GM21515 (cell line): ENCODE measurements at regions not wholly inside any gene's neighbourhood (a gene's known extent, or its start where the extent isn't known, plus 50 kb on each side); places are given as distances from the start of the nearest gene placed in this dataset.

ENCODE experiments used
- ATAC-seq: cut with Tn5 transposase; IDR thresholded peaks from one replicate; pipeline ENCODE4 v1.9.1; 2021; ENCODE audit not compliant: unreplicated experiment

DNA sequence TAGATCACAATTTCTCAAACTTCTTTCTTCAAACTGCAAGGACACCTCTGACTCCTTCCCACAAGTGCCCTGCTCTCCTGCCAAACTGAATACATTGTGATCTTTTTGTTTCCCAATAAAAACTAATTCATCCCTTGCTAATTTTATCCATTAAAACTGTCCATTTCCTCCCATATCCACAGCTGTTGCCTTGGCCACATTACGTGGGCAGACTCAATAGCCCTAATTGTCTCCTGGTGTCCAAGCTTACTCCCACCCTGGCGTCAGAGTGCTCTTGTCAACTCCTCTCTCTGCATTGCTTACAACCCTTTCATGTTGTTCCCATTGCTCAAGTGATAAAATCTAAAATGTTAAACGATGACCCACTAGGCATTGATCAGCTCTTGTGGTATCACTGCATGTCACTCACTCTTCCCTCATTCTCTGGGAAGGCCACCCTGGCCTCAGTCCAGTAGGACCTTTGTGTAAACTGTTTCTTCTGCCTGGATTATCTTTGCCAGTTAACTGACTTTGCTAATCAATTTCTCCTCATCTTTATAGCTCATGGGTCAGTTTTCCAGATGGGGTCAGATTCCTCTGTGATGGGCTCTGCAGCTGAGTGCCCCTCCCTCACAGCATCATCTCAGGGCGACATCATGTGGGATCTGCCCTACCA is 525.0 kb downstream of the SLC4A3 start:
- ATAC-seq, result no peak

DNA sequence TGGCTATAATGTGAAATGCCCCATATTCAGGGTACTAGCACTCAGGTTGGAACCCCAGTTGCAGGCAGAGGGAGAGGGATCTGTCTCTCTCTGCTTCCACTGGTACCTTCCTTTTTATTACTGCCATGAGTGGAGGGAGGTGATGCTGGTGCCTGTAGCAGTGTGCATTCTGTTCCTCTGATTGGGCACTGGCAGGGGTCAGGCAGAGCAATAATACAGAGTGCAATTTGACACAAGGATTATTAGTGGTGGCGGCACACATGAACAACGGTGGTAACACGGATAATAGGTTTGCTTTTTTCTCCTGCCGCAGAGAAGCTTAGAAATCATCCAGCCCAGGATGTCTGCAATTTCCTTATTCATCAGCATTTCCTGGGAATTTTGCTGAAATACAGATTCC is 525.7 kb downstream of the SLC4A3 start:
- ATAC-seq, result no peak

DNA sequence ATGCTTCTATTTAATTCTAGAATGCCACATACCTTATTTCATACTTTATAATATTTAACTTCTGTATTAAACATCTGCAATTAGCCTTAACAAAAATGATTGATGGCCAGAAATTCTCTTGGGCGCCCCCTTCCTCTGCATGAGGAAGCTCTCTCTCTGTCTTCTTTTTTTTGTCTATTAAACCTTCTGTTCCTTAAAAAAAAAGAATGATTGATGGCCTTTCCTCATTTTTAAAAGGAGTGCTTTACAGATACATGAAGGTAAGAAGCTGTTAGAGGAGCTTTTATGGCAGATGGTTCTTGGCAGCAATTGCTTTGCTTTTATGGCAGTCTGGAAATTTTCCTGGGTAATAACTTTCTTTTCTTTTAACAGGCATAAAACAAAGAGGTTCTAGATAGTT is 526.9 kb downstream of the SLC4A3 start:
- no peak for ATAC-seq

DNA sequence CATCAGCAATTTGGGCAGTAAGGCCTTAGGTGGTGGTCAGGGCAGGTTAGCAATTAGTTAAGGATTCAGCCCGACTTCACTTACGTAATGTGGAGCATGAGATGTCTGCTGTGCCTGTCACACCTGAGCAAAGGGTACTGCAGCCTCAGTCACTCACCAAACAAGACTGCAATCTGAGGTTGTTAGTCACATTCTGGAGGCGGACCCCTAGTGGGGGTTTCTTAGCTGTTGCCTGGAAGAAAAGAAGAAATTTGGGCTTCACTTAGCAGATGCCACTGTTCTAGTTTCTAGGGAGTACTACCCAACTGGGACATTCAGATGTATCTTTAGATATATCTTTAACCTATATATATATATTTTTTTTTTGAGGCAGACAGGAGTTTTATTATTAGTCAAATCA is 529.9 kb downstream of the SLC4A3 start:
- ATAC-seq, result no peak

DNA sequence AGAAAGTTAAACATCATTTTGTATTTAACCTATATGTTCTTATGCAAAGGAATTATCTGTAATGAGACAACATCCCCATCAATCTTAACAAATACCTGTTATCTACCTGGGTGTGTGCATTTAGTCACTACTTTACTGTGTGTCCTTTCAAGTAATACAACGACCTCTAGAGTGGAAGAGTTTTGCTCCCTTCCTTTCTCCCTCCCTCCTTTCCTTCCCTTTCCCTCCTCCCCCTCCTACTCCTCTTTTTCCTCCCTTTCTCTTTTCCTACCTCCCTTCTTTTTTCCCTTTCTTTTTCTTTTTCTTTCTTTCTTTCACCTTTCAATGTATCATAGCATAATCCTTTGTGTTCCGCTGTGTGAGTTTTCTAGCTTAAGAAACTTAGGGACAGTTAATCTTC is 532.3 kb downstream of the SLC4A3 start:
- ATAC-seq, result no peak

DNA sequence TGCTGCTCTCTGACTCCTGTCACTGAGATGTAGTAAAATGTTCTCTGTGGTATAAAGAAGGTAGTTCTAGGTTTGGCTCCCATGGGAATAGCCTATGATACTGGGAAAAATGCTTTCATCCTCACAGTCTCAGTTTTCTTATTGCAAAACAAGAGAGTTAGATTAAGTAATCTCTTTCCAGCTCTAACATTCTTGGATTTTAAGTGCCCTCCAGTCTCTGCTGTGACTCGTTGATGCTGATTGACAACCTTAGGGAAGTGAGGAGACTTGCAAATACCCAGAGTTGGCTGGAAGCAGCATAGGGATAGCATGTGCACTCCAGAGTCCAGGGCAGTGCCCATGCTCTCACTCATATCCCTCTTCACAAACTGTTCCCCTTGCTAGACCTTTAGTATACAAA is 534.9 kb downstream of the SLC4A3 start:
- ATAC-seq, result no peak

DNA sequence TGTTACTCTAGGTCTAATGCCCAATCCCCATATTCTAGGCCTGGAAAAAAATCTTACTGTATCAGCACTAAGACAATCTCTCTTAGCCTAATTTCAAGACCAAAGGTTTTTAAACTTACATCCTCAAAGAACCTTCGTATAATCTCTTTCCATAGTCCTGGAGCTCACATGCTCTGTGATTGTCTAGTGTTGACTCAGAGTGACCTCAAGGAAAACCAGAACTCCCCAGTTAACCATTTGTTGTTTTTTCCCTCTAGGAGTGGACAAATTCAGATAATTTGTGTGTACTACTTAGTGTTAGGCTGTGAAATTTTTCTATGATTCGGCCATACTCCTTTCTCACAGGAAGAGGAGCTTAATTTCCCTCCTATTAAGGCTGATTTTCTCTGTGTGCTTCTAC is 536.1 kb downstream of the SLC4A3 start:
- no peak for ATAC-seq

DNA sequence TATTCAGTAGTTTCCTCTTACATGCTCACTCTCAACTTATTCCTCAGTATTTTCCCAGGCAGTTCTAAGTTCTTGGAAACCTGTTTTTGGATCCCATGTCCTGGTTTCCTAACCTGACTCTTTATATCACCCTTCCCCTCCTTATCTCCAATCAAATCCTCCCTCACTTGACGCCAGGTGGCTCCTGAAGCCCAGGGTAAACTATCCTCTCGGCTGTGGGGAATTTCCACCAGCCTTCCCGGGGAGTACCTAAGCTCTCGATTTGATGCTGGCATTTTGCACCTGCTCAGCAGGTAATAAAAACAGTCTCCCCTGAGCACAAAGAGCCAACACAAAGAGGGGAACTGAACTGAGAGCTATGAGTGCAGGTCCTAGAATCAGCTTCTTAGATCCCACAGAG is 538.0 kb downstream of the SLC4A3 start:
- ATAC-seq, result no peak

DNA sequence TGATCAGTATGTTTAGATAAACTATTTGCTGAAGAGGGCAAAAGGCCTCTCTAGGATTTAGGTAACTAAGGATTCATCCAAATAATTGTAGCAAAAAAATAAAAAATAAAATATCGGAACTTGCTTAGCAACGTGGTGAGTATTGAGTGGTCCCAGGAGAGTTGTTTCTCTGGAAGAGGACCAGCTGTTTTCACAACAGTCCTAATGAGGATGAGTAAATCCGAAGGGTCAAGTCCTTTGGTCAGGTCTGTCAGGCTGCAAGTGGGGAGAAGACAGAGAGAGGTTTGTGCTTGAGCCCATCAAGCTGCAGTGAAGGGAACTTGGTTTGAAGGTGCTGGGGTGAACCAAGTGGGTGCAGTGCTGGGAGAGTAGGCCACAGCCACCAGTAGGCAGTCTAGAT is 539.2 kb downstream of the SLC4A3 start:
- no peak for ATAC-seq

DNA sequence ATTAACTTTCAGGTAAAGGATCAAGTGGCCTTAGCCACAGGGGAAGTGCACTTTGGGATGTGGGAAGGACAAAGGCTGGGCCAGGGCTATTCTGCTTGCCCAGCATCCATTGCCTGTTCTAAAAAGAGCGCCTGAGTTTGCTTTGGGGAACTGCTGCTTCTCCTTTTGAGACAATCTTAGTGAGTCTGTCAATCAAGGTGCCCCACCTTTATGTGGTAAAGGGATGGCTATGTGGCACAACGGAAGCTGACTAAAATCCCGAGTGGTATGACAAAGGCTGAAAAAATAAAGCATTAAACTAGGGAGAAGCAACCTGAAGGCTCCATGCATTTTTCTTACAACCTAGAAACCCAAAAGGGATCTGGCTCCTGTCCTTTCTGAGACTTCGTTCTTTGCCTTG is 540.5 kb downstream of the SLC4A3 start:
- no peak for ATAC-seq

DNA sequence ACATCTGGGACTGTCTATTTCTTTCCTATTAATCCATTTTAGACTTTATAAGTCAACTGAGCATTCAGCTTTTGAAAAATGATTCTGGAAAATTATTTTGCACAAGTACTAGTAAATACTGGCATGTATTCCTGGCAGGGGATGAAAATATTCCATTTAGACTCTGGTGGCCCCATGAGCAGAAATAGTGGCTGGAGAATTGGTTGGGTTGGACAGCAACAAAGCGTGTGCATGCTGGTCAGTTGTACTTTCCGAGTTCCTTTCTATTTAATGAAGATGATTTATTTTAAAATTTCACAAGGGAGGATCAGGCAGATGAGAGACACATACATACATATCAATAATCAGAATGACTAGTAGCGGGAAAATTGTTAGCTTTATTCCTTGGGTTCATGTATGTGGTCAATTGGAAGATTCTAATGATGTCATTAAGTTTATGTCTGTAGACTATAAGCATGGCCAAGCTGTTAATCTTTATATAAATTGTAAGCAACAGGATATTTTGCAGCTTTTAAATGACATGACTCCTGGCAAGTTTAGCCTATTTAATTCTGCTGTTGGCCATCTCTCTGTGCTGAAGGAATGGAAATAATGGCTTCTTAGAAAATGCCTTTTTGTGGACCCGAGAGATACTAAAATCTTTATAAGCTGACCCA is 541.6 kb downstream of the SLC4A3 start:
- ATAC-seq, result no peak

DNA sequence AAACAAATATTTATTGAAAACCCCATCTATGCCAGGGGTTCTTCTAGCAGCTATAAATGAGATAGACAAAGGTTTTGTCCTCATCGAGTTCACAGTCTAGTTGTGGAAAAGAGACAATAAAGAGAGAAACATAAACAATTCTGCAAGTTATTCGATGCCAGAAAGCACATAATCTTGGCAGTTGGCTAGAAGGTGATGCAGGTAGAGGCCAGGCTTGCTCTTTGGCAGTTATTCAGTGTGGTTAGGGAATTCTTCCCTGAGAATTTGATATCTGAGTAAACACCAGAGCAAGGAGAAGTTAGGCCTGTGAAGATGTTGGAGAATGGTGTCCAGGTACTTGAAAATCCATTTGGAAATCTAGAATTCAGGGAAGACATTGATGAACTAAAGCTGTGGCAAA is 547.4 kb downstream of the SLC4A3 start:
- ATAC-seq, result no peak

DNA sequence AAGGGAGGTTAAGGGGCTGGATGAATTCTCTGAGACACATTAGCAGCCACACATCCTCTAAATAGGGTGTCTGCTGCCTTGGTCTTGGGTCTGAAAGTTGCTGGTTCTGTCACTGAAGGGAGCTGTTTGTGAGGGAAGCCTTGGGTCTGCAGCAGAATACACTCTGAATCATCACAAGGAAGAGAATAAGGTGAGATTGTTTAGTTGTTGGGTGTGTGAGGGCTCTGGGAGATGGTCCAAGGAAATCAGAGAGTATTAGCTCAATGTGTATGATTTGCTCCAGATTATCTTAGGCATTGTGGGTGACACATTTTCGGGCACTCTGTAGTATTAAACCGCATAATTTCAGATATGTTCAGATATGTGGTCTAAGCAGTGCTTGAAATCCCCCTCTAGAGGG is 548.5 kb downstream of the SLC4A3 start:
- ATAC-seq, result no peak

DNA sequence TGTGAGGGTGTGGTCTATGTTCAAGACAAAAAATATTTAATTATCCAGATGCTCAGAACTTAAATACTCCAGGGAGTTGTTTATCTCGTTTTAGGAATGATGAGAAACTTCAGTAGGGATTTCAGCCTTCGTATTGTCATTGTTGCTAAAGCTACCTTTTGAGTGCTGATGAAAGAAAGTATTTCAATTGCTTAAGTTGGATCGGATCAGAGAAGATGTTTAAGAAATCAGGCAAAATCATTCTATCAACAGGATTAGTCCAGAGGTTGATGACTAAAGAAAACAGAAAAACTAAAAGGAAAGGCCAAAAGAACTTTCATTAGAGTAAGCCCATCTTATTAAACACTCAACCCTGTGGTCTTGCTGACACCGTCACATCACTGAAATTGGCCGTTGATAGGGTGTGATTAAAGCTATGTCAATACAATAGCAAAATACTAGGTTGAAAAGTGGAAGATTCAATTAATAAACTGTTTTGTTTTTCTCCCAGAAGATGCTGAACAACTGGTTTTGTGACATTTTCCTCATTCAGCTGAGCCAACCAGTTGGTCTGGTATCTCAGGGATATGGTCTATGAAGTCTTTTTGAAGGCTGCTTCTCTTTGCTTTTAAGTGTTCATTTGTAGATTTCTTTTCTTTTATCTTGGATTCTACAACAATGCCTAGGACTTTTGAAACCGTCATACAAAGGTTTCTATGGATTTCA is 551.7 kb downstream of the SLC4A3 start:
- no peak for ATAC-seq

DNA sequence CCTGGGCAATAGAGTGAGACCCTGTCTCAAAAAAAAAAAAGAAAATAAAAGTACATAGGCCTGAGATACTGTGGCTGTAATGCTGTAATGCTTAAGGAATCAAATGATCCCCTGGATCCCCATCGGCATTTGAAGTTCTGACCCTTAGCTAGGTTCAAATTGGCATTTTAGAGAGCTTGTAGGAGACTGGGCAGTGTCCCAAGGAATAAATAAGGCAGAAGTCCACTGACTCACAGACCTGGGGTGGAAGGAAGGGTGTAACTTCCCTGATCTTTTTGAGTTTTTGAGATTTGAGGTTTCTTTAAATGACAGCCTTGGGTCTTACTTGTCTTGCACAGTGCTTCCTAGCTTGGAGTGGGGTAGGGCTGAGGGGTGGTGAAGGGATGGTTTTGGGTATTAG is 553.7 kb downstream of the SLC4A3 start:
- ATAC-seq, result no peak

DNA sequence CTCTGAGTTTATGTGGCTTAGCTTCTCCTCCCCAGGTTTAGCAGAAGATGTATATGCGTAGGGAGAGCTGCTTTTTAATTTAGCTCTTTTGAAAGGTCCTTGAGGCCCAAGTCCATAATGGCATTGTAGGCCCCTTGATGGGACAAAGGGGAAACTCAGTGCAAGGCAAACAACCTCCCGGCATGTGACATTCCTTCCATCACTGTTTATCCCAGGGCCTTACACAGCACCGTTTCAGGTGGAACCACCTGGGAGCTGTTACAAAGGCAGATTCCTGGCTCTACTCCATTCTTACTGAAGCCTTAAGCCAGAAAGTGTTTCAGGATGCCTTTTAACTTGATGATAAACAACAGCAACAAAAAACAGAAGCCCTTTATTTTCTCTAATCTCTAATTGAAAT is 555.4 kb downstream of the SLC4A3 start:
- ATAC-seq, result no peak

DNA sequence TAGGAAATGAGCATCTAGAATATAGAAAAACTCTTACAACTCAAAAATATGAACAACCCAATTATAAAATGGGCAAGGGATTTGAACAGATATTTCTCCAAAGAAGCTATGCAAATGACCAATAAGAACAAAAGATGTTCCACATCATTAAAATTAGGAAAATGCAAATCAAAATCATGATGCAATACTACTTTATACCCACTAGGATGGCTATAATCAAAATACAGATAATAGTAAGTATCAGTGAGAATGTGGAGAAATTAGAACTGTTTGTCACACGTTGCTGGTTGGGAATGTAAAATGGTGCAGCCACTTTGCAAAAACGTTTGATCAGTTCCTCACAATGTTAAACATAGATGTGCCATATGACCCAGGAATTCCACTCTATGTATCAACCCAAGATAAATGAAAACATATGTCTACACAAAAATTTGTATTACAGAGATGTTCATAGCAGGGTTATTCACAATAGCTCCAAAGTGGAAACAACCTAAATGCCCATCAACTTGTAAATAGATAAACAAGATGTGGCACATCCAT is 558.4 kb downstream of the SLC4A3 start:
- no peak for ATAC-seq

DNA sequence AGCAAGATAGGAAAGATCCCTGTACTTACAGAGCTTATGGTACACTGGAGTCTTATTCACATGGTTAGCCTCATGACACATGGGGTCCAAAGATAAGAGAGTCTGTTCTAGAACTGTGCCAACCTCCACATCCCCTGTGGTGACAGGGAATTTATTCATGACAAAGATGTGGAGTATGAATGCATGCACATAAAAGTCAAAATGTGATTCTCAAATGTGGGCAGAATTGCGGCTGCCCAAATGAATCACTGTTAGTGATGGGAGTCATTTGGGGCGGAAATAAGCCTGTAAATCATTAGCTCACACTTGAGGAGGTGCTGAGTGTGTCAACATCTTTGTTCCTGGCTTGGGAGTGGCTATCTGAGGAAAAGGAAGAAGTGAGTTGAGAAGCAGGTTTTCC is 560.6 kb downstream of the SLC4A3 start:
- no peak for ATAC-seq

DNA sequence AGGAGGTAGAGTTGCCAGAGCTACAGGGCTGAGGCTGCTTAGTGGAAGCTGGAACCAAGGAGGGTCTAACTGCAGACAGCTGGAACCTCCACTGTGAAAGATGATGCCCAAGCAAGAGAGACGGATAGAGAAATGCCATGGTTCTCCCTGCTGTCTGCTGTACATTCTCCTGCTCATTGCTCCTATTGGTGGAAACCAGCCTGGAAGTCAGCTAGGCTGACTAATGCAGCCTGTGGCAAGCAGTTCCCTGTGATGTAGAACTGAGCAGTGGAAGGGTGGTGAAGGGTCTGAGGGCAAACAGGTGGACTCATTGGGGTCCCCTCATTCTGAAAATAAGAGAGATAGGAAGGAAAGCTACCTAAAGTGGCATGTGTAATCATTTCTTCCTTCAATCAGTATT is 563.6 kb downstream of the SLC4A3 start:
- ATAC-seq, result no peak

DNA sequence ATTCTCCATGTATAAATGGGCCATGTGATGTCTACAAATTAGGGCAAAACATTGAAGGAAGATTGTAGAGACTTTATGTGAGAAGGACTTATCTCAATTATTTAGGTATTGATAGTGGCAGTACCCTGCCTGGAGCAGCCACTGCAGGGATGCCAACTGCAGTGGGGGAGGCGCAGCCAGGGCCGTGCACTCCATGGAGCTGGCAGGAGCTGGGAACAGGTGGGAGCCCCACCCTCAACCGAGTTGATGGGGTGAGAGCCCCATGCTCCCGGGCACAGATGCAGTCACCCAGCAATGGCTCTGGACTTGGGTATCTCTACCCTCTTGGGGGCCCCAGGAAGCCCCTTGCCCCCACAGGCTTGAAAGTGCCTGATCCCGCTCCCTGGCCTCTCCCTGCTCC is 564.3 kb downstream of the SLC4A3 start:
- no peak for ATAC-seq

DNA sequence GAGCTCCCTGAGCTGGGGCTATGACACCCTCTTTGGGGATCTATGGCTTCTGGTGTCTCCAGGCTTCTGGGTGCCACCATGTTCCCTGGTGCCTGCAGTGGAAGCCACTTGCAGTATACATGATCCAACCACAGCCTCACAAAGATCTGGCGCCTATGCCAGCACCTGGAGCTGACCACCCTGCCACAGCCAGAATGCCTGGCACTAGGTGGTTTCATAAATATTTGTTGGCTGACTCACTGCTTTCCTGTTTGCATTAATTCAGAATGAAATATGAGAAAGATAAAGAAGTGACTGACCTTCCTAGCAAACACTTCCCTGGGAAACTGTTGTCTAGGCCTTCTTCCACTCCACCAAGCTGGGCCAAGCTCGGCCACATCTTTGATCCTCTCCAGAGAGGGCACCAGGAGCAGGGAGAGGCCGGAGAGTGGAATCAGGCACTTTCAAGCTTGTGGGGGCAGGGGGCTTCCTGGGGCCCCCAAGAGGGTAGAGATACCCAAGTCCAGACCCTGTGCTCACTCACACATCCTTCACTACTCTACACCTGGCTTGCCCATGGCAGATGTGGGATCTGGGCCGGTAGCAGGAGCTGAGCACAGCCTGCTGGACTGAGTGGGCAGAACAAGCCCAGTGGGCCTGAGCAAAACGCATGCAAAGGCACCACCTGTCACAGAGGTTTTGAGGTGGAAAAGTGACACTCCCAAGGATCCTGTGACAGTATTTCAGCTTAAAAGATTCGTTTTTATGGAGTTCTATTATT is 565.7 kb downstream of the SLC4A3 start:
- no peak for ATAC-seq
